GM23338 (cell line): ENCODE measurements at regions not wholly inside any gene's neighbourhood (a gene's known extent, or its start where the extent isn't known, plus 50 kb on each side); places are given as distances from the start of the nearest gene placed in this dataset.

ENCODE experiments used
- ATAC-seq: fragments of 200-7000 bp; cut with Tn5 transposase; 3 replicates; pipeline ENCODE4 v1.9.1; 2020
- DNase-seq: peaks from one replicate; pipeline ENCODE4 v3.0.0-alpha.2; 2015; ENCODE audit warnings: low spot score
- H2AFZ ChIP-seq: fragments of 200-600 bp; sonication (generic); 2 replicates; pipeline ENCODE4 v1.8.0; 2016; ENCODE audit warnings: antibody characterized with exemption, mild to moderate bottlenecking, moderate library complexity
- H3F3A ChIP-seq: fragments of 200-600 bp; sonication (generic); replicated peaks from 2 replicates; pipeline ENCODE4 v1.8.0; 2017; ENCODE audit warnings: antibody characterized with exemption, mixed run types, low read depth
- H3K27ac ChIP-seq: fragments of 200-600 bp; sonication (generic); 2 replicates; pipeline ENCODE4 v1.6.1; 2016; ENCODE audit warnings: low read depth
- H3K27me3 ChIP-seq: fragments of 200-600 bp; sonication (generic); 2 replicates; pipeline ENCODE4 v1.8.0; 2016; ENCODE audit warnings: mild to moderate bottlenecking, mixed run types, moderate library complexity; ENCODE audit not compliant: insufficient read depth
- H3K36me3 ChIP-seq: fragments of 200-600 bp; sonication (generic); 2 replicates; pipeline ENCODE4 v1.8.0; 2016; ENCODE audit warnings: mild to moderate bottlenecking; ENCODE audit not compliant: insufficient read depth
- H3K4me1 ChIP-seq: fragments of 200-600 bp; sonication (generic); 2 replicates; pipeline ENCODE4 v1.8.0; 2016; ENCODE audit warnings: mild to moderate bottlenecking, moderate library complexity; ENCODE audit not compliant: insufficient read depth
- H3K4me2 ChIP-seq: fragments of 200-600 bp; sonication (generic); 2 replicates; pipeline ENCODE4 v1.7.1; 2017; ENCODE audit warnings: mixed run types
- H3K4me3 ChIP-seq: fragments of 200-600 bp; sonication (generic); 2 replicates; pipeline ENCODE4 v1.6.1; 2016; ENCODE audit warnings: mixed run types
- H3K79me2 ChIP-seq: fragments of 200-600 bp; sonication (generic); replicated peaks from 2 replicates; pipeline ENCODE4 v1.8.0; 2017; ENCODE audit warnings: mild to moderate bottlenecking; ENCODE audit not compliant: insufficient read depth
- H3K9me2 ChIP-seq: fragments of 200-600 bp; sonication (generic); 2 replicates; pipeline ENCODE4 v1.8.0; 2017; ENCODE audit not compliant: insufficient read depth
- H4K20me1 ChIP-seq: fragments of 200-600 bp; sonication (generic); replicated peaks from 2 replicates; pipeline ENCODE4 v1.8.0; 2017; ENCODE audit warnings: mild to moderate bottlenecking; ENCODE audit not compliant: insufficient read depth
- H3K27ac Mint-ChIP-seq: 2 replicates; pipeline ENCODE4 v1.8.0; 2020; ENCODE audit warnings: inconsistent platforms, mild to moderate bottlenecking, moderate library complexity, mixed read lengths
- H3K27me3 Mint-ChIP-seq: 3 replicates; pipeline ENCODE4 v1.8.0; 2022; ENCODE audit warnings: low read depth, mild to moderate bottlenecking, moderate library complexity, mixed read lengths, inconsistent platforms; ENCODE audit not compliant: insufficient read depth, poor library complexity
- H3K36me3 Mint-ChIP-seq: 3 replicates; pipeline ENCODE4 v1.8.0; 2021; ENCODE audit warnings: low read depth, mild to moderate bottlenecking, inconsistent platforms, moderate library complexity, mixed read lengths
- H3K4me1 Mint-ChIP-seq: 3 replicates; pipeline ENCODE4 v1.8.0; 2020; ENCODE audit warnings: mild to moderate bottlenecking, inconsistent platforms, mixed read lengths
- H3K4me3 Mint-ChIP-seq: 3 replicates; pipeline ENCODE4 v1.8.0; 2021; ENCODE audit warnings: moderate library complexity, mild to moderate bottlenecking, inconsistent platforms, mixed read lengths
- H3K9me3 Mint-ChIP-seq: 3 replicates; pipeline ENCODE4 v1.8.0; 2020; ENCODE audit warnings: moderate library complexity, mild to moderate bottlenecking, inconsistent platforms, mixed read lengths
- CREB1 ChIP-seq: fragments of 250-450 bp; sonication (Bioruptor Pico); IDR thresholded peaks from 2 replicates; pipeline ENCODE4 v1.5.0; 2020; ENCODE audit warnings: low read depth, mild to moderate bottlenecking, moderate library complexity
- CTCF ChIP-seq, 2 experiments: fragments of 200-600 bp in 1 of 2; sonication (generic) in 1 of 2; conservative IDR thresholded peaks; 2 replicates each; pipeline versions ENCODE4 v1.5.1 to v1.6.1; 2016 to 2017; ENCODE audit warnings: antibody characterized with exemption in 2 of 2, low read depth in 2 of 2, mild to moderate bottlenecking in 2 of 2, moderate library complexity in 1 of 2
- ETS1 ChIP-seq: IDR thresholded peaks from 2 replicates; pipeline ENCODE4 v1.6.1; 2016; ENCODE audit warnings: antibody characterized with exemption
- EZH2 ChIP-seq: fragments of 200-600 bp; sonication (generic); IDR thresholded peaks from one replicate; pipeline ENCODE4 v1.8.0; 2017; ENCODE audit warnings: antibody characterized with exemption, mild to moderate bottlenecking, low read depth; ENCODE audit not compliant: unreplicated experiment
- EZH2phosphoT487 ChIP-seq: fragments of 200-600 bp; sonication (generic); IDR thresholded peaks from one replicate; pipeline ENCODE4 v1.8.1; 2018; ENCODE audit warnings: antibody characterized with exemption; ENCODE audit not compliant: unreplicated experiment
- JUNB ChIP-seq: IDR thresholded peaks from one replicate; pipeline ENCODE4 v1.6.1; 2016; ENCODE audit warnings: antibody characterized with exemption; ENCODE audit not compliant: unreplicated experiment
- NANOG ChIP-seq: IDR thresholded peaks from 2 replicates; pipeline ENCODE4 v1.6.1; 2016; ENCODE audit warnings: antibody characterized with exemption, borderline replicate concordance
- POLR2AphosphoS5 ChIP-seq: IDR thresholded peaks from 2 replicates; pipeline ENCODE4 v1.6.1; 2016; ENCODE audit warnings: antibody characterized with exemption, low read depth
- REST ChIP-seq: IDR thresholded peaks from one replicate; pipeline ENCODE4 v1.6.1; 2018; ENCODE audit warnings: antibody characterized with exemption; ENCODE audit not compliant: unreplicated experiment
- STAT1 ChIP-seq: IDR thresholded peaks from one replicate; pipeline ENCODE4 v1.6.1; 2016; ENCODE audit warnings: antibody characterized with exemption; ENCODE audit not compliant: unreplicated experiment
- ZNF114 ChIP-seq: fragments of 250-450 bp; sonication (Bioruptor Pico); IDR thresholded peaks from 2 replicates; pipeline ENCODE4 v1.5.0; 2020; ENCODE audit warnings: mild to moderate bottlenecking, moderate library complexity
- ZNF331 ChIP-seq: fragments of 250-450 bp; sonication (Bioruptor Pico); IDR thresholded peaks from 2 replicates; pipeline ENCODE4 v1.5.0; 2020; ENCODE audit warnings: low read depth, mild to moderate bottlenecking, moderate library complexity
- ZNF462 ChIP-seq: fragments of 250-450 bp; sonication (Bioruptor Pico); IDR thresholded peaks from 2 replicates; pipeline ENCODE4 v1.5.0; 2020; ENCODE audit warnings: mild to moderate bottlenecking, moderate library complexity

- no peak overlapping the region for H3K4me3 Mint-ChIP-seq
- H2AFZ ChIP-seq = no peak overlapping the region
Measured at GRCh38 chr5:71891406-71891805, 172.3 kb downstream of the CARTPT start.

More at GRCh38 chr5:71891406-71891805, 172.3 kb downstream of the CARTPT start:
- ATAC-seq (no peak), DNase-seq (no peak)
- H3K9me3 Mint-ChIP-seq = peaks cover 5% of the 10 kb centered on the region; the same call in 1 of the 3 replicates
- H3K27me3 Mint-ChIP-seq = peaks cover 7% of the 10 kb centered on the region
- Histone ChIP-seq H3K79me2 (no peaks in the 10 kb centered on the region), H3K4me1 (no peaks in the 10 kb centered on the region), H3K4me2 (no peak overlapping the region), H3K4me3 (no peak overlapping the region), H3K27me3 (no peaks in the 10 kb centered on the region), H3K27ac (no peak overlapping the region), H4K20me1 (no peaks in the 10 kb centered on the region), H3F3A (no peaks in the 10 kb centered on the region), H3K36me3 (no peaks in the 10 kb centered on the region), H3K9me2 (peaks cover 16% of the 10 kb centered on the region)
- TF ChIP-seq NANOG (no peak), STAT1 (no peak), ZNF114 (no peak), CTCF (conservative IDR thresholded peaks at IDR 0.05; ENCODE audit: low read depth in 2 of 2) (no peak), ZNF331 (CRISPR knock-in tag) (no peak), ETS1 (no peak), JUNB (no peak), REST (no peak), ZNF462 (CRISPR knock-in tag) (no peak), CREB1 (no peak), POLR2AphosphoS5 (no peak), EZH2phosphoT487 (no peak), EZH2 (no peak)
- no peaks in the 10 kb centered on the region for H3K36me3 Mint-ChIP-seq
- H3K27ac Mint-ChIP-seq = no peak overlapping the region
- peaks cover 15% of the 10 kb centered on the region for H3K4me1 Mint-ChIP-seq
